ENCODE measurements at regions not wholly inside any gene's neighbourhood (a gene's known extent, or its start where the extent isn't known, plus 50 kb on each side); places are given as distances from the start of the nearest gene placed in this dataset.
"Not testable (repeated sequence)": the region's sequence is repeated elsewhere in the genome, so short reads cannot be mapped to it uniquely, and the experiment has no call there.

GRCh38 chr9:88898039-88898720 is 93.1 kb upstream of the S1PR3 start:
- no peak for DNase-seq (ENCODE audit: extremely low read depth in 1 of 2, low read depth in 1 of 2)

DNA sequence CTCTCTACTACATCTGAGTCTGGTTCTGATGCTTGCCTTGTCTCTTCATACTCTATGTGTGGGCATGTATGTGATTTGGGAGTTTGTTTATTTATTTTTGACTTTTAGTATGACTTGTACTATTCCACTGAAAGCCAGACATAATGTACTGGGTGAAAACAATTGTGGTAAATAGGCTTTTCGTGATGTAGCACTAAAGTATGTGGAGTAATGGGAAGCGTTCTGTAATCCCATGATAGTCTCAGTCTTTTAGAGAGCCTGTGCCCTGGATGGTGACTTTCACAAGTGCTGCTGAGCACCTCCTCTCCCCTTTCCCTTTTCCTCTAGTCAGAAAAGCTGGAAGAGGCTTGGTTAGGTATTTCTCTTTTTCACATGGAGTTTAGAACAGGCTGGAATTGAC is 85.8 kb upstream of the S1PR3 start:
- DNase-seq (ENCODE audit: extremely low read depth in 1 of 2, low read depth in 1 of 2) = no peak

GRCh38 chr9:88915916-88916315 is 75.4 kb upstream of the S1PR3 start:
- DNase-seq (ENCODE audit: extremely low read depth in 1 of 2, low read depth in 1 of 2) = no peak

DNA sequence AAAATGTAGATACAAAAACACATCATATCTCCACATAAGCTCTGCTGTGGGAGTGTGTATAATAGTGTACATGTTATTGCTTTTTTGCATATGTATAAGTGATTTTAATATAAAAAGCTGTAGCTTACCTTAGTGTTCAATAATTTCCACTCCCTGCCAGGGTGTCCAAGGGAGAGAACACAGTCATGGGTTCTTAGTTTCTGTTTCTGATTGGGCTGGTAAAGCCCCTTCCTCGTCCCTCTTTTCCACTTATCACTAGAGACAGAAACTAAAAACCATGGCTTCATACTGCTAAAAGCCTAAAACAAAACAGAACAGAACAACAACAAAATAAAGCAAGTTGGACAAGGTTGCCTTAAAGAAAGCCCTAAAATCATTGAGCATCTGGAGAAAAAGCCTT is 74.4 kb upstream of the S1PR3 start:
- DNase-seq (ENCODE audit: extremely low read depth in 1 of 2, low read depth in 1 of 2) = no peak

DNA sequence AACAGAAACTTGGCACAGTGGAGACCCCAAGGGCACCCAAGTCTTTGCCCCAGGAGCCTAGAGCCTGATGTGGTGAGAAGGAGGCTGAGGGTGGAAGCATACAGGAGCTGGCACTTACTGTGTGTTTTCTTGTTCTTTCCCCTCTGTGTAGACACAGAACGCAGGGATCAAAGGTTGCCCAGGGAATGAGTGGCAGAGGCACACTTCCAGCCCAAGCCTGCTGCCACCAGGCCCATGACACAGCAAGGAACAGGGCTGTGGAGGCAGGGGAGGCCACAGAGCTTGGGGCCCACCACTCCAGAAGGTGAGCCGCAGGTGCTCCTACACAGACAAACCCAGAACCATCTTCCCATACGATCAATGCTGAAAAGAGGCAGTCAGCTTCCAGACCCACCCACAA is 73.9 kb upstream of the S1PR3 start:
- DNase-seq (ENCODE audit: extremely low read depth in 1 of 2, low read depth in 1 of 2) = no peak

GRCh38 chr9:88918537-88918936 is 72.7 kb upstream of the S1PR3 start:
- DNase-seq (ENCODE audit: extremely low read depth in 1 of 2, low read depth in 1 of 2) = not testable (repeated sequence)

DNA sequence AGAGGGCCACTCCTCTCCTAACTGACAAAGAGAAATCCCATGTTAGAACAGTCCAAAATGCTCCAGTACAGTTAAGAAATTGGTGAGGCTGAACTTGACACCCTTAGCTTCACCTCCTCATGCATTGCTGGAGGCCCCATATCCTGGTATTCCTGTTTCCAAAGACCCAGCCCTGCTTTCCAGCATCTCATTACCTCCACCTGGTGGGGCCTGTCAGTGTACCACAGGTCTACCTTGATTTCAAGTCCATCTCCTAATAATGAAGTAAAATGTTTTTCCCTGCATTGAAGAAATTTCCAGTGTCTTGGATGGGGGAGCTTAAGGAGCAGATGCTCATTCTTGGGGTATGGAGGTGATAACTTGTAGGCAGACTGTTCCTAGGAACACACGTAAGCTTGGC is 70.6 kb upstream of the S1PR3 start:
- no peak for DNase-seq (ENCODE audit: extremely low read depth in 1 of 2, low read depth in 1 of 2)

DNA sequence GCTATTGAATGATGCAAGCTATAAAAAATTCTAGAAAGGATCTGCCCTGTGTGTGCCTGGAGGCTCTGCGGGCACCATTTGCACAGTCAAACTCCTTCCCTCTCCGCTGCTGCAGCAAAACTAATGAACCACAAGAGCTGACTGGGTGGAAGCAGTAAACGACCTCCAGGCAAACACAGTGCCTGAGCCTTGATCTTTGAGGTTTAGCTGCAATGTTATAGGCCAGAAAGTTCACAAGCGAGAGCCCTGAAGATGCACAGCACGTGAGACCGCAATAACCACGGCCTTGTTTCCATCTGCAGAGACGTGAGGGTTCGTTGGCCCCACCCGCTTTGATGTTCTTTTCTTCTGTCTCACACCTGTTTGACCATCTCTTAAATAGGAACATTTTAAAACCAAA is 69.2 kb upstream of the S1PR3 start:
- DNase-seq (ENCODE audit: extremely low read depth in 1 of 2, low read depth in 1 of 2) = peak in 1 of 2 donors; percentile 18

DNA sequence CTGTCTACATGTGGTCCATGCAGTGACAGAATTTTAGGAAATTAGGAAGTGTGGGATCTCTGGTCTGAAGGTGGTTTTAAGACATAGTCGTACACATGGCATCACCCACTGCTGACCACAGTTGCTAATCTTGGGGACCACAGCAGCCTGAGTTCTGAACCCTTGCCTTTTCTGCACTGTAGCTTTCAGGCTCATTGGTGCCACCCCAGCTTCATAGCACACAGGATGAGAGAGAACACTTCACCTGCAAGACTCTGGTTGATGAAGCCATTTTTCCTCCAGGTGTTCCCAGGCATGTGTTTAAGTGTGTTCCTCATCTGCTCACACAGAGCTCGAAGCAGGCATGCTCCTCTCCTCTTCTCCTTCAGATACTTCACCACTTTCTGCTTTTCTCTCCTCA is 68.2 kb upstream of the S1PR3 start:
- no peak for DNase-seq (ENCODE audit: extremely low read depth in 1 of 2, low read depth in 1 of 2)

- DNase-seq (ENCODE audit: extremely low read depth in 1 of 2, low read depth in 1 of 2) = no peak
Observed at GRCh38 chr9:88923653-88924288, 67.5 kb upstream of the S1PR3 start.

DNA sequence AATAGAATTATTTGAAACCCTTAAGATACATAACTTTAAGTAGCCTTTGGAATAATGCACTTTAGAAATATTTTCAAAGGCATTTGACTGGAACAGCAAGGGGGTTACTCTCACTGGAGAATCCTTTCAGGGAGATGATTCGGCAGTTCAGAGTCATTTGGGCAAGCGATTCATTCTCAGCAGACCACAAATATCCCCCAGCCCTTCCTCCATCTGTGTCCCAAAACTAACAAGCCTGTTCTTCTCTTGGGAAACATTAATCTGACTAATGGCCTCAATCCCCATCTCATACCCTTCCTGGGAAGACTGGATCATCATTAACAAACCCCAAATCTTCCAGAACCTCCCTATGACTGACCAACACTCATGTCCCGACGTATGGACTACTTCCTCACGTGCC is 65.8 kb upstream of the S1PR3 start:
- no peak for DNase-seq (ENCODE audit: extremely low read depth in 1 of 2, low read depth in 1 of 2)

GRCh38 chr9:88926781-88927505 is 64.3 kb upstream of the S1PR3 start:
- no peak for DNase-seq (ENCODE audit: extremely low read depth in 1 of 2, low read depth in 1 of 2)

- no peak for DNase-seq (ENCODE audit: extremely low read depth in 1 of 2, low read depth in 1 of 2)
Observed at GRCh38 chr9:88927510-88927909, 63.8 kb upstream of the S1PR3 start.

DNA sequence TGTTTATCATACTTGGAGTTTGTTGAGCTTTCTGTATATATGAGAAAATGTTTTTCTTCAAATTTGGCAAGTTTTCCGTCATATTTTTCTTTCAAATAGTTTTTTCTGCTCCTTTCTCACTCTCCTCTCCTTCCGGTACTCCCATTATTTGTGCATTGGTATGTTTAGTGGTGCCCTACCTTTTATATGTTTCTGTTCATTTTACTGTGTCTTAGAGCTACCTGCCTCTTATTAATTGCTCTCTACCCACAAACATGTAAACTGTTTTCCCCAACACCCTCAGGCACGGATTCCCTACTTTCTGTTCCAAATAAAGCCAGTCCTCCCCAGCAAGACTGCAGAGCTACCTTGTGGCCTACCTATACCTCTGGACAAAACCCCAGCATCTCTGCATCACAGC is 60.6 kb upstream of the S1PR3 start:
- no peak for DNase-seq (ENCODE audit: extremely low read depth in 1 of 2, low read depth in 1 of 2)

- no peak for DNase-seq (ENCODE audit: extremely low read depth in 1 of 2, low read depth in 1 of 2)
Observed at GRCh38 chr9:88932766-88933165, 58.5 kb upstream of the S1PR3 start.

DNA sequence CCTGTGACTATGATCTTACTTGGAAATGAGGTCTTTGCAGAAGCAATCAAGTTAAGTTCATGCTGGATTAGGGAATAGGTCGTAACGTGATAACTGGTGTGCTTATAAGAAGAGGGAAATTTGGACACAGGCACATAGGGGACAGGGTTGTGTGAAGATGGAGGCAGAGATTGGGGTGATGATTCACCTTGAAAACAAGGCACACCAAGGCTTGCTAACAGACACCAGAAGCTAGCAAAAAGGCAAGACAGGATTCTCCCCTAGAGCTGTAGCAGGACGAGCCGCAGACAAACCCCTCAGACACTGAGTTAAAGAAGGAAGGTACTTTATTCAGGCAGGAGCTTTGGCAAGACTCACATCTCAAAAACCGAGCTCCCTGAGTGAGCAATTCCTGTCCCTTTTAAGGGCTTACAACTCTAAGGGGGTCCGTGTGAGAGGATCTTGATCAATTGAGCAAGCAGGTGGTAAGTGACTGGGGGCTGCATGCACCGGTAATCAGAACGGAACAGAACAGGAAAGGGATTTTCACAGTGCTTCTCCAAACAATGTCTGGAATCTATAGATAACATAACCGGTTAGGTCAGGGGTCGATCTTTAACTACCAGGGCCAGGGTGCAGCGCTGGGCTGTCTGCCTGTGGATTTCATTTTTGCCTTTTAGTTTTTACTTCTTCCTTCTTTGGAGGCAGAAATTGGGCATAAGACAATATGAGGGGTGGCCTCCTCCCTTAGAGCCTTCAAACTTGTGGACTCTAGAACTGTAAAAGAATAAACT is 57.5 kb upstream of the S1PR3 start:
- DNase-seq (ENCODE audit: extremely low read depth in 1 of 2, low read depth in 1 of 2) = no peak

GRCh38 chr9:88934876-88935535 is 56.3 kb upstream of the S1PR3 start:
- no peak for DNase-seq (ENCODE audit: extremely low read depth in 1 of 2, low read depth in 1 of 2)

DNA sequence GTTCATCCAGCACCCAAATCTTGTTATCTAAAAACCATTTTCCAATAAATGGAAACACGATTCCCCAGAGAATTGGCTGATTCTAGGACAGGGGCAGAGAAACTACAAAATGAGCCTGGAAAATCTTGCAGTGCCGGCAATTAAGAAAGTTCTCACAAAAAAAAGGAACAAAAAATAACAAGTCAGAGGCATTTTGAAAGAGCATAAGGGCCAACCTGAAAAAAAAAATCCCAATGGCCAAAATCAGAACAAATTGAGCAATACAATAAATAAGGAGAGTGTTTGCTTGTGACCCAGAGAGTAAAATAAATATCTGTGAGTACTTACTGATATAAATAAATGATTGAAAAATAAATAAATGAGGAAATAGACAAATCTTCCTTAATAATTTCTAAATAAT is 55.1 kb upstream of the S1PR3 start:
- no peak for DNase-seq (ENCODE audit: extremely low read depth in 1 of 2, low read depth in 1 of 2)

GRCh38 chr9:88936668-88937067 is 54.6 kb upstream of the S1PR3 start:
- no peak for DNase-seq (ENCODE audit: extremely low read depth in 1 of 2, low read depth in 1 of 2)

DNA sequence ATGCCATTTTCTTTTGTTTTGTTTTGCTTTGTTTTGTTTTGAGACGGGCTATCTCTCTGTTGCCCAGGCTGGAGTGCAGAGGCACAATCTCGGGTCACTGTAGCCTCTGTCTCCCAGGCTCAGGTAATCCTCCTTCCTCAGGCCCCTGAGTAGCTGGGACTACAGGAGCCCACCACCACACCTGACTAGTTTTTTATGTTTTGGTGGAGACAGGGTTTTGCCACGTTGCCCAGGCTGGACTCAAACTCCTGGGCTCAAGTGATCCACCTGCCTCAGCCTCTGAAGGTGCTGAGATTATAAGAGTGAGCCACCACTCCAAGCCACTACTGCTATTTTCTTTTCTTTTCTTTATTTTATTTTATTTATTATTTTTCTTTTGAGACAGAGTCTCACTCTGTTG is 54.0 kb upstream of the S1PR3 start:
- no peak for DNase-seq (ENCODE audit: extremely low read depth in 1 of 2, low read depth in 1 of 2)

DNA sequence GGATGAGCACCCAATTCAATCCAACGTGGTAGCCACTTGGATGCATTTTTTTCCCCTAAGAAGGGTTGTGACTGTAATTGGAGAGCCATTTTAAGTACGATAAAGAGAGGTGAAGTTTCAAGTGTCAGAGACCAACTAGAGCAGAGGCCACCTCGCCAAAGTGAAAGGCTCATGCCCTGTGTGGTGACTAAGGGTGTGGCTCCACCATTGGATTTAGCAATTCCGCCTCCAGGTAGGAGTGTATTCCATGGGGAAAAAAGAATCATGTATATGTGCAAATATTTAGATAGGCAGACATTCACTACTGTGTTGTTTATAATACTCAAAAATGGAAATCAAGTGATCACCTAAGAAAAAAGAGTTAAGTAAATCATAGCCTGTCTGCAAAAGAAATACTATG is 53.1 kb upstream of the S1PR3 start:
- no peak for DNase-seq (ENCODE audit: extremely low read depth in 1 of 2, low read depth in 1 of 2)
